Pancreas (tissue), 10 donors: ENCODE measurements at regions not wholly inside any gene's neighbourhood (a gene's known extent, or its start where the extent isn't known, plus 50 kb on each side); places are given as distances from the start of the nearest gene placed in this dataset.

Experiments used
- ATAC-seq, 4 donors: fragments of 200-7000 bp; cut with Tn5 transposase; one replicate each; pipeline versions ENCODE4 v1.8.0 to v1.9.1; 2020; ENCODE audit warnings: mild to moderate bottlenecking in 4 of 4, moderate library complexity in 4 of 4
- DNase-seq, 6 donors: peaks; one replicate each; pipeline ENCODE4 v3.0.0-alpha.2; 2020
- FAIRE-seq: peaks from 2 replicates; lab custom pipeline; 2012; peaks lifted over from hg19 to GRCh38; lab: Jason Lieb, UNC
- H3K27ac ChIP-seq, 4 donors: fragments of 200-600 bp; sonication (generic); 1 replicate in 3 of 4; 2 replicates in 1 of 4; pipeline versions ENCODE4 v1.5.0 to v1.8.0; 2020
- H3K27me3 ChIP-seq, 4 donors: fragments of 200-600 bp; one replicate each; pipeline ENCODE4 v1.8.0; 2021
- H3K36me3 ChIP-seq, 3 donors: fragments of 200-600 bp; sonication (generic) in 1 of 3; one replicate each; pipeline versions ENCODE4 v1.5.0 to v1.8.0; 2020 to 2021
- H3K4me1 ChIP-seq, 3 donors: fragments of 200-600 bp; one replicate each; pipeline ENCODE4 v1.8.0; 2021
- H3K4me3 ChIP-seq, 4 donors: fragments of 200-600 bp; sonication (generic) in 2 of 4; one replicate each; pipeline versions ENCODE4 v1.5.0 to v1.8.0; 2020 to 2021
- H3K9me3 ChIP-seq, 4 donors: fragments of 200-600 bp; one replicate each; pipeline ENCODE4 v1.8.0; 2021
- WGBS, 2 donors: extraction: QIAGEN DNeasy Blood & Tissue Kit; methylation state at CpG; one replicate each; pipeline ENCODE4 v1.1.7; 2013; 5-methylcytosine and 5-hydroxymethylcytosine counted together
- intact Hi-C, 3 donors: fragments of 100-400 bp; cut with DNase I; formaldehyde crosslinking; loops; one replicate each; pipeline versions ENCODE4 v1.11.1 to v1.14.2; 2022
- TF ChIP-seq, protein P1 (sequence below), 4 donors: fragments of 200-600 bp; sonication (generic) in 3 of 4; IDR thresholded peaks; one replicate each; pipeline versions ENCODE4 v1.5.0 to v1.8.0; 2021; ENCODE audit warnings: antibody characterized with exemption in 4 of 4
- donor health status: healthy with polysubstance abuse.
- donor health status: DM: no; HTN: no; CAD: no; lungs with moderate emphysema.
- donor health status: DM: no; HTN: no; CAD: no.
- donor health status: control.
- donor health status: control.
- donor health status: Bipolar disorder and iron deficiency.
- donor health status: DM: yes; HTN: yes; CAD: no.
- donor health status: DM: no; HTN: no; CAD: no.
- donor health status: DM: no; HTN: no; CAD: no.
- donor health status: DM: yes; HTN: yes; CAD: no.

GRCh38 chr11:86124251-86125233 lies 55.7 kb upstream of the PICALM start:
- Histone ChIP-seq H3K27me3 (no peaks in the 10 kb centered on the region), H3K27ac (no peak overlapping the region), H3K4me3 (no peak overlapping the region), H3K36me3 (no peaks in the 10 kb centered on the region), H3K4me1 (no peaks in the 10 kb centered on the region), H3K9me3 (no peaks in the 10 kb centered on the region)
- intact Hi-C loops = no loop called here
- ATAC-seq (no peak), FAIRE-seq (no peak), DNase-seq (no peak)
- TF ChIP-seq, protein P1, sequence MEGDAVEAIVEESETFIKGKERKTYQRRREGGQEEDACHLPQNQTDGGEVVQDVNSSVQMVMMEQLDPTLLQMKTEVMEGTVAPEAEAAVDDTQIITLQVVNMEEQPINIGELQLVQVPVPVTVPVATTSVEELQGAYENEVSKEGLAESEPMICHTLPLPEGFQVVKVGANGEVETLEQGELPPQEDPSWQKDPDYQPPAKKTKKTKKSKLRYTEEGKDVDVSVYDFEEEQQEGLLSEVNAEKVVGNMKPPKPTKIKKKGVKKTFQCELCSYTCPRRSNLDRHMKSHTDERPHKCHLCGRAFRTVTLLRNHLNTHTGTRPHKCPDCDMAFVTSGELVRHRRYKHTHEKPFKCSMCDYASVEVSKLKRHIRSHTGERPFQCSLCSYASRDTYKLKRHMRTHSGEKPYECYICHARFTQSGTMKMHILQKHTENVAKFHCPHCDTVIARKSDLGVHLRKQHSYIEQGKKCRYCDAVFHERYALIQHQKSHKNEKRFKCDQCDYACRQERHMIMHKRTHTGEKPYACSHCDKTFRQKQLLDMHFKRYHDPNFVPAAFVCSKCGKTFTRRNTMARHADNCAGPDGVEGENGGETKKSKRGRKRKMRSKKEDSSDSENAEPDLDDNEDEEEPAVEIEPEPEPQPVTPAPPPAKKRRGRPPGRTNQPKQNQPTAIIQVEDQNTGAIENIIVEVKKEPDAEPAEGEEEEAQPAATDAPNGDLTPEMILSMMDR (IDR thresholded peaks at IDR 0.05) = no peak
- WGBS, 2 donors = 70 to 73% methylated on average over 3 of the region's 3 CpGs

DNA sequence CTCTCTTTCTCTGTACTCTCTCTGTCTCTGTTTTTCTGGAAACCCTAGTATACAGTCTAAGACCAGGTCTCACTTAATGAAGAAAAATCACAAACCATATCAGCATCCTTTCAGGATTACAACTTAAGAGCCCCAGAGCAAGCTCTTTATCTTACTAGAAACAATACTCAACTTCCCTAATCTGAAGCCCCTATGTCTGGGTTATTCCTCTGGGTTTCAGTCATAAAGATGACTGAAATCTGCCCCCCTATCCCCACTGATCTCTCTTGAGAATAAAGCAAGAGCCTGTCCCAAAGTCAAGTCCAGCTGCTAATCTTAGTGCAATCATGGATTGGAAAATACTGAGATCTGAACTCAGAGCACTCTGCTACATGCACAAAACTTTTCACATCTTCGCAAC lies 53.9 kb upstream of the PICALM start:
- no peak for ATAC-seq
- Histone ChIP-seq H3K4me3 (no peak overlapping the region), H3K4me1 (no peaks in the 10 kb centered on the region), H3K9me3 (no peaks in the 10 kb centered on the region), H3K27me3 (no peaks in the 10 kb centered on the region), H3K36me3 (no peaks in the 10 kb centered on the region), H3K27ac (no peak overlapping the region)
- DNase-seq = no peak
- TF ChIP-seq, protein P1 (IDR thresholded peaks at IDR 0.05) = no peak
- intact Hi-C loops = no loop called here
- WGBS, 2 donors = 93 to 100% methylated on average over 1 of the region's 1 CpG
- no peak for FAIRE-seq

GRCh38 chr11:86120807-86121206 lies 51.9 kb upstream of the PICALM start:
- H3K4me1 ChIP-seq = no peaks in the 10 kb centered on the region
- H3K27me3 ChIP-seq = no peaks in the 10 kb centered on the region
- intact Hi-C loops = no loop called here
- no peak overlapping the region for H3K4me3 ChIP-seq
- no peak for ATAC-seq
- TF ChIP-seq, protein P1 (IDR thresholded peaks at IDR 0.05) = no peak
- no peak for FAIRE-seq
- WGBS, 2 donors = 15 to 21% methylated on average over 2 of the region's 2 CpGs
- no peaks in the 10 kb centered on the region for H3K9me3 ChIP-seq
- peak overlapping the region in 1 of 4 donors; percentile 24 for H3K27ac ChIP-seq
- DNase-seq = no peak
- no peaks in the 10 kb centered on the region for H3K36me3 ChIP-seq

DNA sequence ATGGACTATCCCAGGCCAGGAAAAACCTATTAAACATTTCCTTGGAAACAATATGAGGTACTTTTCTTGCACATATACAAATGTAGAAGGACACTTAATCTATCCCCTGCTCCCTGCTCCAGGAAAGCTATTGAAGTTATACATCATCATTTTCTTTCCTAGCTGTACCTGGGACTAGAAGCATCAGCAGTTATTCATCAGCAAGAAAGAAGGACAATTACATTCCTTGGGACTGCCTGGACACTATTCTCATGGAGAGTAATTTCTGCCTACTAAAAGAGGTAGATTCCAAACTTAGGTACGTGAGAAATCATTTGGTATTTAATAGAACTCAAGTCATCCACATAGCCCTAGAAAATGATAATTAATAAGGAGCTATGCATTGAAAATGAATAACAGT lies 51.0 kb upstream of the PICALM start:
- ATAC-seq (no peak), DNase-seq (no peak), FAIRE-seq (no peak)
- intact Hi-C loops = no loop called here
- H3K4me3 ChIP-seq = no peak overlapping the region
- WGBS, 2 donors = 82 to 83% methylated on average over 1 of the region's 1 CpG
- TF ChIP-seq, protein P1 (IDR thresholded peaks at IDR 0.05) = no peak
- no peak overlapping the region for H3K27ac ChIP-seq
- H3K27me3 ChIP-seq = no peaks in the 10 kb centered on the region
- no peaks in the 10 kb centered on the region for H3K4me1 ChIP-seq
- H3K9me3 ChIP-seq = no peaks in the 10 kb centered on the region
- H3K36me3 ChIP-seq = no peaks in the 10 kb centered on the region

DNA sequence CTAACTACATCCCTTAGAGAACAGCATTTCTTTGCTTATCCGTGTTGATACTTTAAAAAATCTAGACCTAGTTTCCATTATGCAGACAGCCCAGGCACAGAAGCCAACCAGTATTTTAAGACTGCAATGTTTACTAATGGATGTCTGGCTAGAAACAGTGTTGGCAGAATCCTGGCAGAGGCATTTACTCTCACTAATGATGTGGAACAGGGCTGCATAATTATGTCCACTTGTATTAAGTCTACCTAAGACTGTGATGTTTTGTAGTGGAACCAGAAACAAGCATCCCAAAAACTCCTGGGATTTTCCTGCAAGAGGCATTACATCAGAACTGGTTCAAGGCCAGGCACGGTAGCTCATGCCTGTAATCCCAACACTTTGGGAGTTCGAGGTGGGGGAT lies 50.2 kb upstream of the PICALM start:
- WGBS, 2 donors = 51 to 64% methylated on average over 3 of the region's 3 CpGs
- FAIRE-seq = no peak

More for the DNA sequence above, 50.2 kb upstream of the PICALM start:
- H3K4me3 ChIP-seq = no peak overlapping the region
- no peaks in the 10 kb centered on the region for H3K9me3 ChIP-seq
- no peaks in the 10 kb centered on the region for H3K36me3 ChIP-seq
- TF ChIP-seq, protein P1 (IDR thresholded peaks at IDR 0.05) = no peak
- no peaks in the 10 kb centered on the region for H3K27me3 ChIP-seq
- H3K4me1 ChIP-seq = no peaks in the 10 kb centered on the region
- H3K27ac ChIP-seq = no peak overlapping the region
- intact Hi-C loops = no loop called here
- no peak for DNase-seq
- peak in 3 of 4 donors; percentile 16 to 59 (median 37) for ATAC-seq
